KMS-11 (cell line): ENCODE measurements at regions not wholly inside any gene's neighbourhood (a gene's known extent, or its start where the extent isn't known, plus 50 kb on each side); places are given as distances from the start of the nearest gene placed in this dataset.

Source experiments
- H2AFZ ChIP-seq: fragments of 200-600 bp; sonication (generic); 2 replicates; pipeline ENCODE4 v1.6.1; 2016; ENCODE audit warnings: antibody characterized with exemption, mixed run types, low read depth
- H3K27ac ChIP-seq: fragments of 200-600 bp; sonication (generic); 2 replicates; pipeline ENCODE4 v1.6.1; 2016; ENCODE audit warnings: mild to moderate bottlenecking, mixed run types
- H3K27me3 ChIP-seq: fragments of 200-600 bp; sonication (generic); 2 replicates; pipeline ENCODE4 v1.6.1; 2017; ENCODE audit warnings: mild to moderate bottlenecking, low read depth, mixed run types, moderate library complexity; ENCODE audit not compliant: insufficient read depth
- H3K36me3 ChIP-seq: fragments of 200-600 bp; sonication (generic); 2 replicates; pipeline ENCODE4 v1.6.1; 2017; ENCODE audit warnings: mild to moderate bottlenecking, mixed run types; ENCODE audit not compliant: insufficient read depth
- H3K4me1 ChIP-seq: fragments of 200-600 bp; sonication (generic); 2 replicates; pipeline ENCODE4 v1.6.1; 2016; ENCODE audit warnings: mild to moderate bottlenecking, low read depth, mixed run types; ENCODE audit not compliant: poor library complexity, severe bottlenecking
- H3K4me2 ChIP-seq: fragments of 200-600 bp; sonication (generic); 2 replicates; pipeline ENCODE4 v1.7.0; 2016; ENCODE audit warnings: mild to moderate bottlenecking, mixed run types
- H3K4me3 ChIP-seq: fragments of 200-600 bp; sonication (generic); IDR thresholded peaks from 2 replicates; pipeline ENCODE4 v1.6.1; 2017; ENCODE audit warnings: low read depth, low read length, mixed read lengths; ENCODE audit not compliant: insufficient read depth
- H3K79me2 ChIP-seq: fragments of 200-600 bp; sonication (generic); 2 replicates; pipeline ENCODE4 v1.6.1; 2016; ENCODE audit warnings: low read depth, mixed run types; ENCODE audit not compliant: insufficient read depth
- H3K9ac ChIP-seq: fragments of 200-600 bp; sonication (generic); 2 replicates; pipeline ENCODE4 v1.6.1; 2016; ENCODE audit warnings: mild to moderate bottlenecking, mixed run types
- H4K20me1 ChIP-seq: fragments of 200-600 bp; sonication (generic); 2 replicates; pipeline ENCODE4 v1.6.1; 2016; ENCODE audit warnings: mild to moderate bottlenecking, mixed run types; ENCODE audit not compliant: insufficient read depth
- CTCF ChIP-seq: fragments of 200-600 bp; sonication (generic); conservative IDR thresholded peaks from 2 replicates; pipeline ENCODE4 v1.6.1; 2017; ENCODE audit warnings: low read depth, mild to moderate bottlenecking, antibody characterized with exemption, low read length, moderate library complexity, mixed read lengths

- Histone ChIP-seq H3K27ac (no peak overlapping the region), H3K36me3 (no peaks in the 10 kb centered on the region), H3K27me3 (no peaks in the 10 kb centered on the region), H3K4me1 (no peaks in the 10 kb centered on the region), H3K4me2 (no peak overlapping the region), H3K9ac (no peak overlapping the region), H3K79me2 (no peaks in the 10 kb centered on the region), H2AFZ (no peak overlapping the region), H4K20me1 (no peaks in the 10 kb centered on the region), H3K4me3 (no peak overlapping the region)
- TF ChIP-seq CTCF, result no peak
Measured at GRCh38 chr2:126345691-126346090, 310.3 kb upstream of the GYPC start.

- Histone ChIP-seq H3K9ac (no peak overlapping the region), H2AFZ (no peak overlapping the region), H3K27me3 (no peaks in the 10 kb centered on the region), H3K79me2 (no peaks in the 10 kb centered on the region), H3K4me1 (no peaks in the 10 kb centered on the region), H3K36me3 (no peaks in the 10 kb centered on the region), H3K4me2 (no peak overlapping the region), H4K20me1 (no peaks in the 10 kb centered on the region), H3K27ac (no peak overlapping the region), H3K4me3 (no peak overlapping the region)
- TF ChIP-seq CTCF, result no peak
Measured at GRCh38 chr2:126356631-126357030, 299.3 kb upstream of the GYPC start.

- Histone ChIP-seq H3K27me3 (no peaks in the 10 kb centered on the region), H3K9ac (no peak overlapping the region), H4K20me1 (no peaks in the 10 kb centered on the region)
Measured at GRCh38 chr2:126358122-126358521, 297.8 kb upstream of the GYPC start.

GRCh38 chr2:126359494-126359893 lies 296.5 kb upstream of the GYPC start:
- no peaks in the 10 kb centered on the region for H3K4me1 ChIP-seq
- no peaks in the 10 kb centered on the region for H3K79me2 ChIP-seq
- H3K4me3 ChIP-seq, result no peak overlapping the region
- TF ChIP-seq CTCF, result peak; percentile 43; the same call in 1 of the 2 replicates
- no peaks in the 10 kb centered on the region for H3K36me3 ChIP-seq
- no peak overlapping the region for H2AFZ ChIP-seq
- H4K20me1 ChIP-seq, result no peaks in the 10 kb centered on the region
- no peak overlapping the region for H3K4me2 ChIP-seq
- no peak overlapping the region for H3K27ac ChIP-seq
- H3K27me3 ChIP-seq, result no peaks in the 10 kb centered on the region
- H3K9ac ChIP-seq, result no peak overlapping the region

More at GRCh38 chr2:126358122-126358521, 297.8 kb upstream of the GYPC start:
- Histone ChIP-seq H3K4me3 (no peak overlapping the region), H3K4me2 (no peak overlapping the region), H2AFZ (no peak overlapping the region), H3K36me3 (no peaks in the 10 kb centered on the region), H3K4me1 (no peaks in the 10 kb centered on the region), H3K27ac (no peak overlapping the region), H3K79me2 (no peaks in the 10 kb centered on the region)
- TF ChIP-seq CTCF, result no peak
